M059J (cell line): ENCODE measurements at regions not wholly inside any gene's neighbourhood (a gene's known extent, or its start where the extent isn't known, plus 50 kb on each side); places are given as distances from the start of the nearest gene placed in this dataset.
"Not testable (repeated sequence)": the region's sequence is repeated elsewhere in the genome, so short reads cannot be mapped to it uniquely, and the experiment has no call there.

Experiments used
- DNase-seq: peaks from one replicate; pipeline ENCODE4 v3.0.0-alpha.2; 2012; ENCODE audit warnings: low read depth

DNA sequence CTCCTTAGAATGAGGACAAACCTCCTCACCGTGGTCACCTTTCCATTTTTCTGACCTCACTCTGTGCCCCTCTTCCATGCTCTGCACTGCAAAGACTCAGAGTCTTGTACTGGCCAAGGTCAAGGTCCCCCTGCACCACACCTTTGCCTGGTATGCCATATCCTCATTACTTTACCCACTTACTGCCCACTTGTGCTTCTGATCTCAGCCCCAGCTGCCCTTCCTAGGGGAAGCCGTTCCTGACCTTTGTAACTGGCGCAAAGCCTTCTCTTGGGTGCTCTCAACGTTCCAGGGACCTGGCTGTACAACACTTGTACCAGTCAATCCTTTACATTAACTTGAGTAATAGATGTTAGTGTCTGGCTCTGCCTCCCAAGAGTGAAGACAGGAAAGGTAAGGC lies 256.0 kb downstream of the SV2B start:
- no peak for DNase-seq

GRCh38 chr15:91357011-91357410 lies 257.0 kb downstream of the SV2B start:
- DNase-seq, result no peak

GRCh38 chr15:91357486-91357885 lies 257.4 kb downstream of the SV2B start:
- no peak for DNase-seq

DNA sequence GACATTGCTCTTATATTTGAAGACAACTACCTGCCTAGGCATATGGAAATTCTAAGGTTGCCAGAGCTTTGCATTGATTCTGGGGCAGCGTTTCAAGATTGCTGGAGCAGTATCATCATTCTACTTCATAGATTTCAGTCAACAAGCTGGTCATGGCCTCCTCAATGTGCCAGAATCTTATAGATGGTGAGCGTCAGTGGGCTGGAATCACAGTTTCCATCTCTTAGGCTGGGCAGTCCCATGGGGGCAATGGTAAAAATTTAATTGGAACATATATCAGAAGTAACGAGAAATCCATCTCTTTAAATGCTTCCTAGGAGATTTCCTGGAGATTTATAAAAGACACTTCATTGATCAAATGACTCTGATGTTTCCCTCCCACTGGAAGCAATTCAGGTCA lies 258.3 kb downstream of the SV2B start:
- no peak for DNase-seq

- not testable (repeated sequence) for DNase-seq
These were observed 261.6 kb downstream of the SV2B start for GRCh38 chr15:91361696-91362095.

DNA sequence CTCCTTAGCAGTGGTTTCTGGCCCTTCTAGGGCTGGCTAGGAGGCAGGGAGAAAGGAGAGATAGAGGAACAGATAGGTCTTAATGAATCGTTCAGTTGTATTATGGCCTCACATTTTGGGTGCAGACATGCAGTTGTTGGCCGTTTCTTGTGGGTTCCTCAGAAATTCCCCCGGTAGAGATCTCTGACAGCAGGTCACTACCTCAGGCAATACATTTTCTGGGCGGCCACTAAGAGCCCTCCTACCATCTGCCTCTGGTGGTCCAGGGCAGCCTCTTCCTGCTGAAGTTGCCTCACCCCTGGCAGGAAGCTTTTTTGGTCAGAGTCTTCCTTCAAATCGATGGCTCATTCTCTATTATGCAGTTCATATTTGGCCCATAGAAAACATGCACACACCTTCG lies 266.1 kb downstream of the SV2B start:
- no peak for DNase-seq

- no peak for DNase-seq
These were observed 268.6 kb downstream of the SV2B start for GRCh38 chr15:91368611-91369010.

DNA sequence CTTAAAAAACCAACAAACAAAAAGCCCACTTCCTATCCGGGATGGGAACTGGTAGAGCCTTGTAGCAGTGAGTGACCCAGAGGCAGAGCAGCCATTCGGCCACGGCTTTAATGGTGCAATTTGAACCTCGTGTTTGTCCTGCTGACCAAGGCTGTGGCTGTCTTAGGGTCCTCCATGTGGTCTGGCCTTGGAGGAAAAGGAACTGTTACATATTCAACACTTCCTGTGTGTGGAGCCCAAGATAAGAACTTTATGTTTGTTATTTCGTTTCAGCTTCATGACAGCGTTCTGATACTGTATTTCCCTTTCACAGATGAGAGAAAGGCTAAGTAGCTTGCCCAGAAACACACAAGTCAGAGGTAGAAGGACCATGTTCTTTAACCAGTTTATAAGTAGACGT lies 269.8 kb downstream of the SV2B start:
- DNase-seq, result no peak

GRCh38 chr15:91371345-91371744 lies 271.3 kb downstream of the SV2B start:
- DNase-seq, result not testable (repeated sequence)

- DNase-seq, result no peak
These were observed 274.3 kb downstream of the SV2B start for GRCh38 chr15:91374336-91374735.

DNA sequence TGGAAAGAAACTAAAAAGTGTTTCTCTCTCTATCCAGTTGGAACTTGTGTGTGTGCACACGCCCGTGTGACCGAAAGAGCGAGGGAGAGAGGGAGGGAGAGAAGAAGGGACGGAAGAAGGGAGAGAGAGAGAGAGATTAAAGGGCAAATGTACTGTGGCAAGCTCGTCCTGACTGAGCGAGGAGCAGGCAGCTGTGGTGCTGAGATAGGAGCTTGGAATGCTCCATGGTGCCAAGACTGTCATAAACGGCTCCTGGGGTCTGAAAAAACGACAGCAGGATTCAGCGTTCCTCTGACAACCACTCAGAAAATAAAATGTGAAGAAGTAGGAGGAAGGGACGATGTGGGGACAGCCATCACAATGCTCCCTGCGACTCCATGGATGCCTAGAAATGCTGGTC lies 276.0 kb downstream of the SV2B start:
- DNase-seq, result no peak

DNA sequence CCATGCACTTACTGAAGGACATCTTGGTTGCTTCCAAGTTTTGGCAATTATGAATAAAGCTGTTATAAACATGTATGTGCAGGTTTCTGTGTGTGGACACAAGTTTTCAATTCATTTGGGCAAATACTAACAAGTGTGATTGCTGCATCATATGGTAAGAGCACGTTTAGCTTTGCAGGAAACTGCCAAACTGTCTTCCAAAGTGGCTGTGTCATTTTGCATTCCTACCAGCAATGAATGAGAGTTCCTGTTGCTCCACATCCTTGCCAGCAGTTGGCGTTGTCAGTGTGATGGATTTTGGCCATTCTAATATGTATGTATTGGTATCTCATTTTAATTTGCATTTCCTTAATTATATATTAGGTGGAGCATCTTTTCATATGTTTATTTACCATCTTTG lies 280.1 kb downstream of the SV2B start:
- no peak for DNase-seq

- DNase-seq, result no peak
These were observed 283.5 kb downstream of the SV2B start for GRCh38 chr15:91383532-91383931.

GRCh38 chr15:91384189-91384730 lies 284.2 kb downstream of the SV2B start:
- DNase-seq, result no peak

DNA sequence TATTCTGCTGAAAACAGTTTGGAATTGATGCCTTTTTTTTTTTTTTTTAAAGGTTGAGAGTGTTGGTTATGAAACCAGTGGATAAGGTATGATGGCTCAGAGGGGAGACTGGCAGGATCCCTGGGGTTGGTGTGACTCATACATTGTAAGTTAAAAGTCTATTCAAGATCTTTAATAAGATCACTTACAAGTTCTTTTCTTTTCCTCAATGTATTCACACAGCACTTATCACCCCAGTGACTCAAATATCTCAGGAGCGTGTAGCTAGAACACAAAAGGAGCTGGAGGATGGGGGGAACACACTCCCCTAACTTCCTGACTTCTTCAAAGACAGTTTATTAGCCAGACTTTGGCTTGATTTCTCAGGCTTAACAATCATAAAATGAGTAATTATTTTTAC lies 285.3 kb downstream of the SV2B start:
- DNase-seq, result peak; percentile 91

DNA sequence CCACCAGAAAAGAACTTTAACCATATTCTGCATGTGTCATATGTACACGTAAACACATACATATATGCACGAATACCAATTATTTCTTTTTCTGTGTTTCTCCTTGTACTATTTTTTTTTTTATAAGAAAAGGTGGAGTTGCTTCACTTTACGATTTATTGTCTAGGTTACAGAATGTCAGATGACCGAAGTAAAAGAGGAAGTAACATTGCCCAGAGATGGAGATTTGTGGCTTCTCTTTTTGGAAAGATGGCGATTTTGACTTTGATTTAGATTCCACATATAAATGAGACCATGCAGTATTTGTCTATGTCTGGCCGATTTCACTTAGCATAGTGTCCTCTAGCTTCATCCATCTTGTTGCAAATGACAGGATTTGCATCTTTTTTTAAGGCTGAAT lies 293.1 kb downstream of the SV2B start:
- DNase-seq, result no peak

DNA sequence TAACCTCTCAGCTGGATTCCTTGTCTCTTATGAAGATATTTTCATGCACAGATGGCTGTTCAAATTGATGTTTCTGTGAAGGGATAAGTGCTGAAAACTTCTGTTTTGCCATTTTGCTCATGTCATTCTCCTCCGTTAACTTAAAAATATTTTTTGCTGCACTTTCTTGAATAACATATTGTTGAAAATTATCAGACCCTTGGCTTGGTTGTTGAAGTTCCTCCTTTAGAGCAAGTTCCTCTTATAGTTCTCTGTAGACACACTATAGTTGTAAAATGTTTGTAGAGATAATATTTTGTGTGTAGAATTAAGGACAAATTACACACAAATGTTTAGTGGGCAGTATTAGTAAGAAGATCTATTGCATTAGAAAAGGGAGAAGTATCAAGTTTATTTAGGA lies 300.4 kb downstream of the SV2B start:
- DNase-seq, result no peak

DNA sequence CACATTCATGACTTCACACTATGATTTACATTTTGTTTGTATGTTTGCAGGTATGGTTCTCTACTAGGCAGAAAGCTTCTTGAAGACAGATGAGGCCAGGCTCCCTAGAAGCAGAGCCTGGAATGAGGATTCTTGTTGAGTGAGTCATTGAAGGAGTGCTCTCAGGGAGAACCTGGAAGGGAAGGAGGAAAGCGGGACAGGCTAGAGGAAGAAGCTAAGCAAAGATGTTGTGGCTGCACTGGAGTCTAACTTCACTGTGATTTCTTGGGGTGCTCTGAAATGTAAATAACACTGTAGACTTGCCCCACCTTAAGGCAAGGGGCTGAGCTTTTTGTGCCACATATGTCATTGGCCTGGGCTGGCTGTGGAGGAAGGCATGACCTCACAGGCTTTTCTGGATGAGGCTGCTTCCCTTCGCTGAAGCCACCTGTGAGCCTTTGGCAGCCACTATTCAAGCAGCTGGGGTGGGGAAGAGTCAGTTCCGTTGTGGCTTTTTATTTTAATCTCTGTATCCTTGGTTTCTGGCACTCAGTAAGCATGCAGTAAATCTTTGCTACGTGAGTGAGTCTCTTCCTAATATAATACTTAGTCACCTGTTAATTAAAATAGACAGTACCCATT lies 307.3 kb downstream of the SV2B start:
- peak; percentile 82 for DNase-seq

- DNase-seq, result no peak
These were observed 308.5 kb downstream of the SV2B start for GRCh38 chr15:91408476-91409076.

DNA sequence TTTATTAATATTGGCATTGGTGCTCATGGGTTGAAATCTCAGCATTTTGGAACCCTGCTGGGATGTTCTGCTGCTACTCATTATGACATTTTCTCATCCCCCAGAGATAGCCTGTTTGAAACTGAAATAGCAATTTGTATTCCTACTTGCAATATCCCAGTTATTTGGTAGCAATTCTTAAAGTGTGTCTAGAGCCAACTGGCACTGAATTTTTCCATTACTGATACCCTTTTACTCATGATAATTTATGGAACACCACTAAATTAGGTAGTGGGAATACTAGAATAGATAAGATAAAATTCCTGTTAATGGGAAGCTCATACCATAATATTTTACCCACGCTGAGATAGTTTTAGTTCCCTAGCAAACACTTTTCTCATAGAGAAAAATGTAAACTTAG lies 309.3 kb downstream of the SV2B start:
- DNase-seq, result no peak

- no peak for DNase-seq
These were observed 311.5 kb downstream of the SV2B start for GRCh38 chr15:91411586-91411985.

- DNase-seq, result peak; percentile 22
These were observed 312.3 kb downstream of the SV2B start for GRCh38 chr15:91412138-91412928.

GRCh38 chr15:91413142-91413541 lies 313.1 kb downstream of the SV2B start:
- DNase-seq, result peak; percentile 30
